ENCODE measurements at regions not wholly inside any gene's neighbourhood (a gene's known extent, or its start where the extent isn't known, plus 50 kb on each side); places are given as distances from the start of the nearest gene placed in this dataset.

DNA sequence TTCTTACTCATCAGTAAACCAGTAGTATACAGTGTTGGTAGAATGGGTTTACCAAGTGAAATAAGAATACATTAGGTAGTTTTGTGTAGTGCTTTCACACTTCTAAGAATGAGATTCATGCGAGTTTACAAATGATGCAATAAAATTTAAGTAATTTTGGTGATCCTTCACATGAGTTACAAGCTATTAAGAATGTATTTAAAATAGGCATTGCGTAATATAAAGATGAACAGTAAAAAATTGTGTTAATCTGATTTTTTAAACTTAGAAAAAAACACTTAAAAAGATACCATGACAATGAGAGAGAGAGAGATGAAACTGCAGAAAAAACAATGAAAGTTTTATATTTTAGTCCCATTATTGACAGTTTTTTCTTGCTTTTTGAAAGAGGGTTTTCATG lies 570.5 kb downstream of the SLITRK6 start:
- no peak overlapping the region for H2AFZ ChIP-seq
- no peaks in the 10 kb centered on the region for H4K20me1 ChIP-seq (replicated peaks; ENCODE audit: insufficient read depth)
- H3K27me3 Mint-ChIP-seq (ENCODE audit: insufficient read depth, low read depth, poor library complexity): no peaks in the 10 kb centered on the region
- DNase-seq (ENCODE audit: low spot score): no peak
- no peaks in the 10 kb centered on the region for H3K36me3 Mint-ChIP-seq (ENCODE audit: low read depth)
- no peak overlapping the region for H3K4me3 Mint-ChIP-seq
- H3K4me1 Mint-ChIP-seq: no peaks in the 10 kb centered on the region
- H3K36me3 ChIP-seq (ENCODE audit: insufficient read depth): no peaks in the 10 kb centered on the region
- no peaks in the 10 kb centered on the region for H3K79me2 ChIP-seq (replicated peaks; ENCODE audit: insufficient read depth)
- no peak for ATAC-seq
- no peak overlapping the region for H3K27ac Mint-ChIP-seq
- H3F3A ChIP-seq (replicated peaks; ENCODE audit: low read depth): no peaks in the 10 kb centered on the region
- no peaks in the 10 kb centered on the region for H3K9me2 ChIP-seq (ENCODE audit: insufficient read depth)
- no peak overlapping the region for H3K27ac ChIP-seq (ENCODE audit: low read depth)
- TF ChIP-seq, protein P1, sequence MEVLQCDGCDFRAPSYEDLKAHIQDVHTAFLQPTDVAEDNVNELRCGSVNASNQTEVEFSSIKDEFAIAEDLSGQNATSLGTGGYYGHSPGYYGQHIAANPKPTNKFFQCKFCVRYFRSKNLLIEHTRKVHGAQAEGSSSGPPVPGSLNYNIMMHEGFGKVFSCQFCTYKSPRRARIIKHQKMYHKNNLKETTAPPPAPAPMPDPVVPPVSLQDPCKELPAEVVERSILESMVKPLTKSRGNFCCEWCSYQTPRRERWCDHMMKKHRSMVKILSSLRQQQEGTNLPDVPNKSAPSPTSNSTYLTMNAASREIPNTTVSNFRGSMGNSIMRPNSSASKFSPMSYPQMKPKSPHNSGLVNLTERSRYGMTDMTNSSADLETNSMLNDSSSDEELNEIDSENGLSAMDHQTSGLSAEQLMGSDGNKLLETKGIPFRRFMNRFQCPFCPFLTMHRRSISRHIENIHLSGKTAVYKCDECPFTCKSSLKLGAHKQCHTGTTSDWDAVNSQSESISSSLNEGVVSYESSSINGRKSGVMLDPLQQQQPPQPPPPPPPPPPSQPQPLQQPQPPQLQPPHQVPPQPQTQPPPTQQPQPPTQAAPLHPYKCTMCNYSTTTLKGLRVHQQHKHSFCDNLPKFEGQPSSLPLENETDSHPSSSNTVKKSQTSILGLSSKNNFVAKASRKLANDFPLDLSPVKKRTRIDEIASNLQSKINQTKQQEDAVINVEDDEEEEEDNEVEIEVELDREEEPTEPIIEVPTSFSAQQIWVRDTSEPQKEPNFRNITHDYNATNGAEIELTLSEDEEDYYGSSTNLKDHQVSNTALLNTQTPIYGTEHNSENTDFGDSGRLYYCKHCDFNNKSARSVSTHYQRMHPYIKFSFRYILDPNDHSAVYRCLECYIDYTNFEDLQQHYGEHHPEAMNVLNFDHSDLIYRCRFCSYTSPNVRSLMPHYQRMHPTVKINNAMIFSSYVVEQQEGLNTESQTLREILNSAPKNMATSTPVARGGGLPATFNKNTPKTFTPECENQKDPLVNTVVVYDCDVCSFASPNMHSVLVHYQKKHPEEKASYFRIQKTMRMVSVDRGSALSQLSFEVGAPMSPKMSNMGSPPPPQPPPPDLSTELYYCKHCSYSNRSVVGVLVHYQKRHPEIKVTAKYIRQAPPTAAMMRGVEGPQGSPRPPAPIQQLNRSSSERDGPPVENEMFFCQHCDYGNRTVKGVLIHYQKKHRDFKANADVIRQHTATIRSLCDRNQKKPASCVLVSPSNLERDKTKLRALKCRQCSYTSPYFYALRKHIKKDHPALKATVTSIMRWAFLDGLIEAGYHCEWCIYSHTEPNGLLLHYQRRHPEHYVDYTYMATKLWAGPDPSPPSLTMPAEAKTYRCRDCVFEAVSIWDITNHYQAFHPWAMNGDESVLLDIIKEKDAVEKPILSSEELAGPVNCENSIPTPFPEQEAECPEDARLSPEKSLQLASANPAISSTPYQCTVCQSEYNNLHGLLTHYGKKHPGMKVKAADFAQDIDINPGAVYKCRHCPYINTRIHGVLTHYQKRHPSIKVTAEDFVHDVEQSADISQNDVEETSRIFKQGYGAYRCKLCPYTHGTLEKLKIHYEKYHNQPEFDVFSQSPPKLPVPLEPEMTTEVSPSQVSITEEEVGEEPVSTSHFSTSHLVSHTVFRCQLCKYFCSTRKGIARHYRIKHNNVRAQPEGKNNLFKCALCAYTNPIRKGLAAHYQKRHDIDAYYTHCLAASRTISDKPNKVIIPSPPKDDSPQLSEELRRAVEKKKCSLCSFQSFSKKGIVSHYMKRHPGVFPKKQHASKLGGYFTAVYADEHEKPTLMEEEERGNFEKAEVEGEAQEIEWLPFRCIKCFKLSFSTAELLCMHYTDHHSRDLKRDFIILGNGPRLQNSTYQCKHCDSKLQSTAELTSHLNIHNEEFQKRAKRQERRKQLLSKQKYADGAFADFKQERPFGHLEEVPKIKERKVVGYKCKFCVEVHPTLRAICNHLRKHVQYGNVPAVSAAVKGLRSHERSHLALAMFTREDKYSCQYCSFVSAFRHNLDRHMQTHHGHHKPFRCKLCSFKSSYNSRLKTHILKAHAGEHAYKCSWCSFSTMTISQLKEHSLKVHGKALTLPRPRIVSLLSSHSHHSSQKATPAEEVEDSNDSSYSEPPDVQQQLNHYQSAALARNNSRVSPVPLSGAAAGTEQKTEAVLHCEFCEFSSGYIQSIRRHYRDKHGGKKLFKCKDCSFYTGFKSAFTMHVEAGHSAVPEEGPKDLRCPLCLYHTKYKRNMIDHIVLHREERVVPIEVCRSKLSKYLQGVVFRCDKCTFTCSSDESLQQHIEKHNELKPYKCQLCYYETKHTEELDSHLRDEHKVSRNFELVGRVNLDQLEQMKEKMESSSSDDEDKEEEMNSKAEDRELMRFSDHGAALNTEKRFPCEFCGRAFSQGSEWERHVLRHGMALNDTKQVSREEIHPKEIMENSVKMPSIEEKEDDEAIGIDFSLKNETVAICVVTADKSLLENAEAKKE (CRISPR knock-in tag; IDR thresholded peaks at IDR 0.05): no peak
- TF ChIP-seq, protein P2, sequence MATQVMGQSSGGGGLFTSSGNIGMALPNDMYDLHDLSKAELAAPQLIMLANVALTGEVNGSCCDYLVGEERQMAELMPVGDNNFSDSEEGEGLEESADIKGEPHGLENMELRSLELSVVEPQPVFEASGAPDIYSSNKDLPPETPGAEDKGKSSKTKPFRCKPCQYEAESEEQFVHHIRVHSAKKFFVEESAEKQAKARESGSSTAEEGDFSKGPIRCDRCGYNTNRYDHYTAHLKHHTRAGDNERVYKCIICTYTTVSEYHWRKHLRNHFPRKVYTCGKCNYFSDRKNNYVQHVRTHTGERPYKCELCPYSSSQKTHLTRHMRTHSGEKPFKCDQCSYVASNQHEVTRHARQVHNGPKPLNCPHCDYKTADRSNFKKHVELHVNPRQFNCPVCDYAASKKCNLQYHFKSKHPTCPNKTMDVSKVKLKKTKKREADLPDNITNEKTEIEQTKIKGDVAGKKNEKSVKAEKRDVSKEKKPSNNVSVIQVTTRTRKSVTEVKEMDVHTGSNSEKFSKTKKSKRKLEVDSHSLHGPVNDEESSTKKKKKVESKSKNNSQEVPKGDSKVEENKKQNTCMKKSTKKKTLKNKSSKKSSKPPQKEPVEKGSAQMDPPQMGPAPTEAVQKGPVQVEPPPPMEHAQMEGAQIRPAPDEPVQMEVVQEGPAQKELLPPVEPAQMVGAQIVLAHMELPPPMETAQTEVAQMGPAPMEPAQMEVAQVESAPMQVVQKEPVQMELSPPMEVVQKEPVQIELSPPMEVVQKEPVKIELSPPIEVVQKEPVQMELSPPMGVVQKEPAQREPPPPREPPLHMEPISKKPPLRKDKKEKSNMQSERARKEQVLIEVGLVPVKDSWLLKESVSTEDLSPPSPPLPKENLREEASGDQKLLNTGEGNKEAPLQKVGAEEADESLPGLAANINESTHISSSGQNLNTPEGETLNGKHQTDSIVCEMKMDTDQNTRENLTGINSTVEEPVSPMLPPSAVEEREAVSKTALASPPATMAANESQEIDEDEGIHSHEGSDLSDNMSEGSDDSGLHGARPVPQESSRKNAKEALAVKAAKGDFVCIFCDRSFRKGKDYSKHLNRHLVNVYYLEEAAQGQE (IDR thresholded peaks at IDR 0.05; ENCODE audit: unreplicated experiment): no peak
- TF ChIP-seq CREB1 (CRISPR knock-in tag; IDR thresholded peaks at IDR 0.05; ENCODE audit: low read depth) (no peak), EZH2 (IDR thresholded peaks at IDR 0.05; ENCODE audit: low read depth, unreplicated experiment) (no peak), STAT1 (IDR thresholded peaks at IDR 0.05; ENCODE audit: unreplicated experiment) (no peak), NANOG (IDR thresholded peaks at IDR 0.05; ENCODE audit: borderline replicate concordance) (no peak), ZNF331 (CRISPR knock-in tag; IDR thresholded peaks at IDR 0.05; ENCODE audit: low read depth) (no peak), POLR2AphosphoS5 (IDR thresholded peaks at IDR 0.05; ENCODE audit: low read depth) (no peak), EZH2phosphoT487 (IDR thresholded peaks at IDR 0.05; ENCODE audit: unreplicated experiment) (no peak), ZNF114 (CRISPR knock-in tag; IDR thresholded peaks at IDR 0.05) (no peak), JUNB (IDR thresholded peaks at IDR 0.05; ENCODE audit: unreplicated experiment) (no peak)
- TF ChIP-seq, protein P3, sequence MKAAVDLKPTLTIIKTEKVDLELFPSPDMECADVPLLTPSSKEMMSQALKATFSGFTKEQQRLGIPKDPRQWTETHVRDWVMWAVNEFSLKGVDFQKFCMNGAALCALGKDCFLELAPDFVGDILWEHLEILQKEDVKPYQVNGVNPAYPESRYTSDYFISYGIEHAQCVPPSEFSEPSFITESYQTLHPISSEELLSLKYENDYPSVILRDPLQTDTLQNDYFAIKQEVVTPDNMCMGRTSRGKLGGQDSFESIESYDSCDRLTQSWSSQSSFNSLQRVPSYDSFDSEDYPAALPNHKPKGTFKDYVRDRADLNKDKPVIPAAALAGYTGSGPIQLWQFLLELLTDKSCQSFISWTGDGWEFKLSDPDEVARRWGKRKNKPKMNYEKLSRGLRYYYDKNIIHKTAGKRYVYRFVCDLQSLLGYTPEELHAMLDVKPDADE (IDR thresholded peaks at IDR 0.05): no peak
- TF ChIP-seq, protein P4, sequence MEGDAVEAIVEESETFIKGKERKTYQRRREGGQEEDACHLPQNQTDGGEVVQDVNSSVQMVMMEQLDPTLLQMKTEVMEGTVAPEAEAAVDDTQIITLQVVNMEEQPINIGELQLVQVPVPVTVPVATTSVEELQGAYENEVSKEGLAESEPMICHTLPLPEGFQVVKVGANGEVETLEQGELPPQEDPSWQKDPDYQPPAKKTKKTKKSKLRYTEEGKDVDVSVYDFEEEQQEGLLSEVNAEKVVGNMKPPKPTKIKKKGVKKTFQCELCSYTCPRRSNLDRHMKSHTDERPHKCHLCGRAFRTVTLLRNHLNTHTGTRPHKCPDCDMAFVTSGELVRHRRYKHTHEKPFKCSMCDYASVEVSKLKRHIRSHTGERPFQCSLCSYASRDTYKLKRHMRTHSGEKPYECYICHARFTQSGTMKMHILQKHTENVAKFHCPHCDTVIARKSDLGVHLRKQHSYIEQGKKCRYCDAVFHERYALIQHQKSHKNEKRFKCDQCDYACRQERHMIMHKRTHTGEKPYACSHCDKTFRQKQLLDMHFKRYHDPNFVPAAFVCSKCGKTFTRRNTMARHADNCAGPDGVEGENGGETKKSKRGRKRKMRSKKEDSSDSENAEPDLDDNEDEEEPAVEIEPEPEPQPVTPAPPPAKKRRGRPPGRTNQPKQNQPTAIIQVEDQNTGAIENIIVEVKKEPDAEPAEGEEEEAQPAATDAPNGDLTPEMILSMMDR (conservative IDR thresholded peaks at IDR 0.05; ENCODE audit: low read depth in 2 of 2): no peak
- H3K9me3 Mint-ChIP-seq: no peaks in the 10 kb centered on the region
- no peaks in the 10 kb centered on the region for H3K27me3 ChIP-seq (ENCODE audit: insufficient read depth)
- no peak overlapping the region for H3K4me3 ChIP-seq
- no peak overlapping the region for H3K4me2 ChIP-seq
- peaks cover 5% of the 10 kb centered on the region; the same call in 1 of the 2 replicates for H3K4me1 ChIP-seq (ENCODE audit: insufficient read depth)
